ENCODE measurements at regions not wholly inside any gene's neighbourhood (a gene's known extent, or its start where the extent isn't known, plus 50 kb on each side); places are given as distances from the start of the nearest gene placed in this dataset.

DNA sequence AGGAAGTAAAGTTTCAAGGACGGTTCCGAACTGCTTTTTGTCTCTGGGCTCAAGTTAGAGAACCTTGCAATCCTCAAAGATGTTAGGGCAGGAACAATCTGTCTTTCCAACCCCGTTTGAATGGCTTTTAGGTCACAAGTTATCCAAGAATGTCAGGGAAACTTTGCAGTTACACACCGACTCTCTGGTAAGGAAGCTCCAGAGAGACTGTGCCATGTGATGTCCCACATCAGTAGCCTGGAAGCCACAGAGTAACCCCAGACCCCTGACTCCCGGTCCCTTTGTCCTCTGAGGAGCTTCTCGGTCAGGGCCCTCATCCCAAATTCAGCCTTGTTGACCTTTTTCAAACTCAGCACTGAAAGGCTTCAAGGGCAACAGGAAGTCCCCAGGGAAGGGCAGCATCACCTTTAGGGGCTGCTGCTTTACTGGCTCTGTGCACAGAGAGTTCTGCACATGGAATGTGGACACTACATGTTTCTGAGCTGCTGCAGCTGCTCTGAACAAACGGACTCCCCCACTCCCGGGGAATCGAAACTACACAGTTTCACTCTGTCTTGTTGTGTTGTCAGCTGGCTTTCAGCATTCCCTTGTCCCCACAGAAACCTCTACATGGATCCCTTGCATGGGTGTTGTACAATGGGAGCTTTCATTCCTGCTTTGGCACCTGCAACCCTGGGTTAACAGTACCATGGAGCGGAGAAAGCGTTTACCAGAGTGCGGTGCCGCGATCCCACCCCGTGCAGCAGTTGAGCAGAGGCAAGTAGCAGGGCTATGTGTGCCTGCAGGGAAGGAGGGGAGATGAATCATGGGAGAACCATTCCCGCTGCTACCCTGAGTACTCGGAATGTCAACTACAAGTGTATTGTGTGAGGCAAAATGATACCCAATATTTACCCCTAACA is 408.2 kb upstream of the THBS1 start (continued):
- TF ChIP-seq XRCC5 (optimal IDR thresholded peaks at IDR 0.05; ENCODE audit: low read length) (peak; percentile 65), ATF7 (IDR thresholded peaks at IDR 0.05) (no peak), ATF7 (CRISPR knock-in tag; IDR thresholded peaks at IDR 0.05) (no peak), TMF1 (CRISPR knock-in tag; IDR thresholded peaks at IDR 0.05; ENCODE audit: low read depth) (no peak), NFE2L2 (IDR thresholded peaks at IDR 0.05; ENCODE audit: low read length) (no peak), ZFP62 (CRISPR knock-in tag; IDR thresholded peaks at IDR 0.05) (no peak), ZNF34 (CRISPR knock-in tag; IDR thresholded peaks at IDR 0.05; ENCODE audit: borderline replicate concordance) (no peak), TEAD2 (CRISPR knock-in tag; IDR thresholded peaks at IDR 0.05) (no peak), MIXL1 (CRISPR knock-in tag; IDR thresholded peaks at IDR 0.05) (no peak), ZBTB21 (CRISPR knock-in tag; IDR thresholded peaks at IDR 0.05) (no peak), RBAK (CRISPR knock-in tag; IDR thresholded peaks at IDR 0.05) (no peak), HMGA1 (CRISPR knock-in tag; conservative IDR thresholded peaks at IDR 0.05) (no peak), RFX3 (CRISPR knock-in tag; IDR thresholded peaks at IDR 0.05) (no peak), HOXA3 (CRISPR knock-in tag; IDR thresholded peaks at IDR 0.05) (peak; percentile 28; the same call in 1 of the 2 replicates)
- TF ChIP-seq, protein P1, sequence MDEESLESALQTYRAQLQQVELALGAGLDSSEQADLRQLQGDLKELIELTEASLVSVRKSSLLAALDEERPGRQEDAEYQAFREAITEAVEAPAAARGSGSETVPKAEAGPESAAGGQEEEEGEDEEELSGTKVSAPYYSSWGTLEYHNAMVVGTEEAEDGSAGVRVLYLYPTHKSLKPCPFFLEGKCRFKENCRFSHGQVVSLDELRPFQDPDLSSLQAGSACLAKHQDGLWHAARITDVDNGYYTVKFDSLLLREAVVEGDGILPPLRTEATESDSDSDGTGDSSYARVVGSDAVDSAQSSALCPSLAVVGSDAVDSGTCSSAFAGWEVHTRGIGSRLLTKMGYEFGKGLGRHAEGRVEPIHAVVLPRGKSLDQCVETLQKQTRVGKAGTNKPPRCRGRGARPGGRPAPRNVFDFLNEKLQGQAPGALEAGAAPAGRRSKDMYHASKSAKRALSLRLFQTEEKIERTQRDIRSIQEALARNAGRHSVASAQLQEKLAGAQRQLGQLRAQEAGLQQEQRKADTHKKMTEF (CRISPR knock-in tag; IDR thresholded peaks at IDR 0.05) = peak; percentile 7; the same call in 1 of the 2 replicates
- TF ChIP-seq, protein P2, sequence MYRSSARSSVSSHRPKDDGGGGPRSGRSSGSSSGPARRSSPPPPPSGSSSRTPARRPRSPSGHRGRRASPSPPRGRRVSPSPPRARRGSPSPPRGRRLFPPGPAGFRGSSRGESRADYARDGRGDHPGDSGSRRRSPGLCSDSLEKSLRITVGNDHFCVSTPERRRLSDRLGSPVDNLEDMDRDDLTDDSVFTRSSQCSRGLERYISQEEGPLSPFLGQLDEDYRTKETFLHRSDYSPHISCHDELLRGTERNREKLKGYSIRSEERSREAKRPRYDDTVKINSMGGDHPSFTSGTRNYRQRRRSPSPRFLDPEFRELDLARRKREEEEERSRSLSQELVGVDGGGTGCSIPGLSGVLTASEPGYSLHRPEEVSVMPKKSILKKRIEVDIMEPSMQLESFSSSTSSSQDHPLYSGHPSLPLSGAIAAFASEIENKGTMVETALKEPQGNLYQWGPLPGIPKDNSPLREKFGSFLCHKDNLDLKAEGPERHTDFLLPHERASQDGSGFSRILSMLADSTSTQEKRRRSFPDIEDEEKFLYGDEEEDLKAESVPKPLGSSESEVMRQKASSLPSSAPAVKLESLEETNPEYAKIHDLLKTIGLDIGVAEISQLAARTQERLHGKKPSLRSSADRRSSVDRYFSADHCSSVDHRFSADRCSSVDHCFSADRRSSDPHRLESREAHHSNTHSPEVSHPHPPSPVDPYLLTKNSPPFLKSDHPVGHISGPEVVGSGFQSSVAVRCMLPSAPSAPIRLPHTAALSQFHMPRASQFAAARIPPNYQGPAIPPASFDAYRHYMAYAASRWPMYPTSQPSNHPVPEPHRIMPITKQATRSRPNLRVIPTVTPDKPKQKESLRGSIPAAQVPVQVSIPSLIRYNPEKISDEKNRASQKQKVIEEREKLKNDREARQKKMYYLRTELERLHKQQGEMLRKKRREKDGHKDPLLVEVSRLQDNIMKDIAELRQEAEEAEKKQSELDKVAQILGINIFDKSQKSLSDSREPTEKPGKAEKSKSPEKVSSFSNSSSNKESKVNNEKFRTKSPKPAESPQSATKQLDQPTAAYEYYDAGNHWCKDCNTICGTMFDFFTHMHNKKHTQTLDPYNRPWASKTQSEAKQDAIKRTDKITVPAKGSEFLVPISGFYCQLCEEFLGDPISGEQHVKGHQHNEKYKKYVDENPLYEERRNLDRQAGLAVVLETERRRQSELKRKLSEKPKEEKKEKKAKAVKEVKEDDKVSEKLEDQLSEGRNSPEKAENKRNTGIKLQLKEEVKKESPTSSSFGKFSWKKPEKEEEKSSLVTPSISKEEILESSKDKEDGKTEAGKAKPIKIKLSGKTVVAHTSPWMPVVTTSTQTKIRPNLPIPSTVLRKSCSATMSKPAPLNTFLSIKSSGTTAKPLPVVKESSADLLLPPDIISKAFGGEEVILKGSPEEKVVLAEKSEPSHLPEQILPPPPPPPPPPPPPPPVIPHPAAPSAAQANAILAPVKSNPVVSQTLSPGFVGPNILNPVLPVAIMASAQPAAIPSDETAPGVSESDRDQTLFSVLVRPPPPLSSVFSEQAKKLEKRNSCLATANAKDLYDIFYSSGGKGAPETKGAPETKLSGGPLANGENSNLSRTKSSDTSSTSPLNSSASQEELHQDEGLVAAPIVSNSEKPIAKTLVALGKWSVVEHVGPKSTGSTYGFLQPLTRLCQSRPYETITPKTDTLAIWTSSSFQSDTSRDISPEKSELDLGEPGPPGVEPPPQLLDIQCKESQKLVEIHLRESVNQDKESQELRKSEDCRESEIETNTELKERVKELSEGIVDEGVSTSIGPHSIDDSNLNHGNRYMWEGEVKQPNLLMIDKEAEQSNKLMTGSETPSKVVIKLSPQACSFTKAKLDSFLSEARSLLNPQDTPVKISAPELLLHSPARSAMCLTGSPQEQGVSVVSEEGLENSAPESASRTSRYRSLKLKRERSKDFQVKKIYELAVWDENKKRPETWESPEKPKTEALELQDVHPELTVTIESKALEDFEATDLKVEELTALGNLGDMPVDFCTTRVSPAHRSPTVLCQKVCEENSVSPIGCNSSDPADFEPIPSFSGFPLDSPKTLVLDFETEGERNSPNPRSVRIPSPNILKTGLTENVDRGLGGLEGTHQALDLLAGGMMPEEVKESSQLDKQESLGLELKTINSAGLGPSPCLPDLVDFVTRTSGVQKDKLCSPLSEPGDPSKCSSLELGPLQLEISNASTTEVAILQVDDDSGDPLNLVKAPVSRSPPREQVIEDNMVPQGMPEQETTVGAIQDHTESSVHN (CRISPR knock-in tag; IDR thresholded peaks at IDR 0.05) = no peak
- TF ChIP-seq, protein P3, sequence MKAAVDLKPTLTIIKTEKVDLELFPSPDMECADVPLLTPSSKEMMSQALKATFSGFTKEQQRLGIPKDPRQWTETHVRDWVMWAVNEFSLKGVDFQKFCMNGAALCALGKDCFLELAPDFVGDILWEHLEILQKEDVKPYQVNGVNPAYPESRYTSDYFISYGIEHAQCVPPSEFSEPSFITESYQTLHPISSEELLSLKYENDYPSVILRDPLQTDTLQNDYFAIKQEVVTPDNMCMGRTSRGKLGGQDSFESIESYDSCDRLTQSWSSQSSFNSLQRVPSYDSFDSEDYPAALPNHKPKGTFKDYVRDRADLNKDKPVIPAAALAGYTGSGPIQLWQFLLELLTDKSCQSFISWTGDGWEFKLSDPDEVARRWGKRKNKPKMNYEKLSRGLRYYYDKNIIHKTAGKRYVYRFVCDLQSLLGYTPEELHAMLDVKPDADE (CRISPR knock-in tag; IDR thresholded peaks at IDR 0.05) = 0 out of 2 replicates have a peak, but pooled peaks have one; percentile 40
- TF ChIP-seq, protein P4, sequence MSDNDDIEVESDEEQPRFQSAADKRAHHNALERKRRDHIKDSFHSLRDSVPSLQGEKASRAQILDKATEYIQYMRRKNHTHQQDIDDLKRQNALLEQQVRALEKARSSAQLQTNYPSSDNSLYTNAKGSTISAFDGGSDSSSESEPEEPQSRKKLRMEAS (IDR thresholded peaks at IDR 0.05) = 0 out of 2 replicates have a peak, but pooled peaks have one; percentile 17
- TF ChIP-seq, protein P5, sequence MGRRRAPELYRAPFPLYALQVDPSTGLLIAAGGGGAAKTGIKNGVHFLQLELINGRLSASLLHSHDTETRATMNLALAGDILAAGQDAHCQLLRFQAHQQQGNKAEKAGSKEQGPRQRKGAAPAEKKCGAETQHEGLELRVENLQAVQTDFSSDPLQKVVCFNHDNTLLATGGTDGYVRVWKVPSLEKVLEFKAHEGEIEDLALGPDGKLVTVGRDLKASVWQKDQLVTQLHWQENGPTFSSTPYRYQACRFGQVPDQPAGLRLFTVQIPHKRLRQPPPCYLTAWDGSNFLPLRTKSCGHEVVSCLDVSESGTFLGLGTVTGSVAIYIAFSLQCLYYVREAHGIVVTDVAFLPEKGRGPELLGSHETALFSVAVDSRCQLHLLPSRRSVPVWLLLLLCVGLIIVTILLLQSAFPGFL (CRISPR knock-in tag; IDR thresholded peaks at IDR 0.05) = no peak
